ENCODE measurements at regions not wholly inside any gene's neighbourhood (a gene's known extent, or its start where the extent isn't known, plus 50 kb on each side); places are given as distances from the start of the nearest gene placed in this dataset.

- ChIA-PET POLR2A (no interaction called here), CTCF (no interaction called here), RAD21 (ENCODE audit: low non-redundant PET in 1 of 2, low total read pairs in 2 of 2, uncharacterized antibody in 2 of 2, unreplicated experiment in 2 of 2) (no interaction called here)
- no peaks in the 10 kb centered on the region for H3K9me2 ChIP-seq (ENCODE audit: insufficient read depth)
- no peaks in the 10 kb centered on the region for H3K36me3 ChIP-seq (ENCODE audit: control insufficient read depth in 1 of 2, insufficient read depth in 2 of 2, low read length in 2 of 2)
- no peaks in the 10 kb centered on the region for H3K4me1 ChIP-seq (ENCODE audit: control insufficient read depth in 1 of 2, insufficient read depth in 2 of 2, low read length in 2 of 2)
- no peak overlapping the region for H3K27ac ChIP-seq (ENCODE audit: low read depth, low read length)
- no peak overlapping the region for H3K4me3 ChIP-seq (replicated peaks in 1 of 2; ENCODE audit: low read depth in 1 of 2, low read length in 2 of 2)
- intact Hi-C loops (cut with micrococcal nuclease) = no loop called here
- H3K9me3 ChIP-seq (ENCODE audit: control insufficient read depth in 1 of 2, insufficient read depth in 1 of 2, low read depth in 1 of 2, low read length in 2 of 2) = no peaks in the 10 kb centered on the region
- no peaks in the 10 kb centered on the region for H3K27me3 ChIP-seq (ENCODE audit: insufficient read depth, low read length)
- no peak overlapping the region for H3K4me2 ChIP-seq (ENCODE audit: low read length)
- H4K20me1 ChIP-seq (ENCODE audit: insufficient read depth) = no peaks in the 10 kb centered on the region
- H3K9ac ChIP-seq (ENCODE audit: low read length) = no peak overlapping the region
- DNase-seq (ENCODE audit: low read depth, low spot score) (no peak), ATAC-seq (no peak)
- no peaks in the 10 kb centered on the region for H3K79me2 ChIP-seq (ENCODE audit: insufficient read depth, low read length)
- BruUV-seq (replicated peaks) = no TSS peak
- no peak overlapping the region for H2AFZ ChIP-seq (ENCODE audit: low read depth, low read length, poor library complexity, severe bottlenecking)
- TF ChIP-seq JUND (IDR thresholded peaks at IDR 0.05) (no peak), SRF (IDR thresholded peaks at IDR 0.05; ENCODE audit: low read depth) (no peak), CEBPB (IDR thresholded peaks at IDR 0.05; ENCODE audit: low read depth) (no peak), REST (IDR thresholded peaks at IDR 0.05; ENCODE audit: low read depth) (no peak), CBX3 (IDR thresholded peaks at IDR 0.05; ENCODE audit: low read depth) (no peak), EGR1 (IDR thresholded peaks at IDR 0.05; ENCODE audit: low read depth) (no peak), YY1 (IDR thresholded peaks at IDR 0.05; ENCODE audit: extremely low read depth, insufficient replicate concordance, low read depth, low read length) (no peak), ZNF274 (IDR thresholded peaks at IDR 0.05; ENCODE audit: low read depth, low read length) (no peak), ATF3 (IDR thresholded peaks at IDR 0.05) (no peak), EZH2 (IDR thresholded peaks at IDR 0.05) (no peak), MAX (IDR thresholded peaks at IDR 0.05) (no peak), ZFX (IDR thresholded peaks at IDR 0.05) (no peak), RAD21 (IDR thresholded peaks at IDR 0.05; ENCODE audit: low read depth) (no peak), TCF7L2 (IDR thresholded peaks at IDR 0.05; ENCODE audit: borderline replicate concordance, extremely low read depth, insufficient read depth, insufficient read length) (no peak)
- TF ChIP-seq, protein P1, sequence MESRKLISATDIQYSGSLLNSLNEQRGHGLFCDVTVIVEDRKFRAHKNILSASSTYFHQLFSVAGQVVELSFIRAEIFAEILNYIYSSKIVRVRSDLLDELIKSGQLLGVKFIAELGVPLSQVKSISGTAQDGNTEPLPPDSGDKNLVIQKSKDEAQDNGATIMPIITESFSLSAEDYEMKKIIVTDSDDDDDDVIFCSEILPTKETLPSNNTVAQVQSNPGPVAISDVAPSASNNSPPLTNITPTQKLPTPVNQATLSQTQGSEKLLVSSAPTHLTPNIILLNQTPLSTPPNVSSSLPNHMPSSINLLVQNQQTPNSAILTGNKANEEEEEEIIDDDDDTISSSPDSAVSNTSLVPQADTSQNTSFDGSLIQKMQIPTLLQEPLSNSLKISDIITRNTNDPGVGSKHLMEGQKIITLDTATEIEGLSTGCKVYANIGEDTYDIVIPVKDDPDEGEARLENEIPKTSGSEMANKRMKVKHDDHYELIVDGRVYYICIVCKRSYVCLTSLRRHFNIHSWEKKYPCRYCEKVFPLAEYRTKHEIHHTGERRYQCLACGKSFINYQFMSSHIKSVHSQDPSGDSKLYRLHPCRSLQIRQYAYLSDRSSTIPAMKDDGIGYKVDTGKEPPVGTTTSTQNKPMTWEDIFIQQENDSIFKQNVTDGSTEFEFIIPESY (IDR thresholded peaks at IDR 0.05; ENCODE audit: extremely low read depth, insufficient replicate concordance, low read length) = no peak
Measured at GRCh38 chrX:137667776-137668175, 101.8 kb downstream of the ZIC3 start.
